KMS-11 (cell line): ENCODE measurements at regions not wholly inside any gene's neighbourhood (a gene's known extent, or its start where the extent isn't known, plus 50 kb on each side); places are given as distances from the start of the nearest gene placed in this dataset.

Source experiments
- H2AFZ ChIP-seq: fragments of 200-600 bp; sonication (generic); 2 replicates; pipeline ENCODE4 v1.6.1; 2016; ENCODE audit warnings: antibody characterized with exemption, mixed run types, low read depth
- H3K27ac ChIP-seq: fragments of 200-600 bp; sonication (generic); 2 replicates; pipeline ENCODE4 v1.6.1; 2016; ENCODE audit warnings: mild to moderate bottlenecking, mixed run types
- H3K27me3 ChIP-seq: fragments of 200-600 bp; sonication (generic); 2 replicates; pipeline ENCODE4 v1.6.1; 2017; ENCODE audit warnings: mild to moderate bottlenecking, low read depth, mixed run types, moderate library complexity; ENCODE audit not compliant: insufficient read depth
- H3K36me3 ChIP-seq: fragments of 200-600 bp; sonication (generic); 2 replicates; pipeline ENCODE4 v1.6.1; 2017; ENCODE audit warnings: mild to moderate bottlenecking, mixed run types; ENCODE audit not compliant: insufficient read depth
- H3K4me1 ChIP-seq: fragments of 200-600 bp; sonication (generic); 2 replicates; pipeline ENCODE4 v1.6.1; 2016; ENCODE audit warnings: mild to moderate bottlenecking, low read depth, mixed run types; ENCODE audit not compliant: poor library complexity, severe bottlenecking
- H3K4me2 ChIP-seq: fragments of 200-600 bp; sonication (generic); 2 replicates; pipeline ENCODE4 v1.7.0; 2016; ENCODE audit warnings: mild to moderate bottlenecking, mixed run types
- H3K4me3 ChIP-seq: fragments of 200-600 bp; sonication (generic); IDR thresholded peaks from 2 replicates; pipeline ENCODE4 v1.6.1; 2017; ENCODE audit warnings: low read depth, low read length, mixed read lengths; ENCODE audit not compliant: insufficient read depth
- H3K79me2 ChIP-seq: fragments of 200-600 bp; sonication (generic); 2 replicates; pipeline ENCODE4 v1.6.1; 2016; ENCODE audit warnings: low read depth, mixed run types; ENCODE audit not compliant: insufficient read depth
- H3K9ac ChIP-seq: fragments of 200-600 bp; sonication (generic); 2 replicates; pipeline ENCODE4 v1.6.1; 2016; ENCODE audit warnings: mild to moderate bottlenecking, mixed run types
- H4K20me1 ChIP-seq: fragments of 200-600 bp; sonication (generic); 2 replicates; pipeline ENCODE4 v1.6.1; 2016; ENCODE audit warnings: mild to moderate bottlenecking, mixed run types; ENCODE audit not compliant: insufficient read depth
- TF ChIP-seq, protein P1 (sequence below): fragments of 200-600 bp; sonication (generic); conservative IDR thresholded peaks from 2 replicates; pipeline ENCODE4 v1.6.1; 2017; ENCODE audit warnings: low read depth, mild to moderate bottlenecking, antibody characterized with exemption, low read length, moderate library complexity, mixed read lengths

- Histone ChIP-seq H3K4me3 (no peak overlapping the region), H3K36me3 (no peaks in the 10 kb centered on the region), H3K4me2 (no peak overlapping the region), H3K79me2 (no peaks in the 10 kb centered on the region), H3K27me3 (no peaks in the 10 kb centered on the region), H3K9ac (no peak overlapping the region), H4K20me1 (no peaks in the 10 kb centered on the region), H3K27ac (no peak overlapping the region), H3K4me1 (no peaks in the 10 kb centered on the region), H2AFZ (no peak overlapping the region)
- TF ChIP-seq, protein P1, sequence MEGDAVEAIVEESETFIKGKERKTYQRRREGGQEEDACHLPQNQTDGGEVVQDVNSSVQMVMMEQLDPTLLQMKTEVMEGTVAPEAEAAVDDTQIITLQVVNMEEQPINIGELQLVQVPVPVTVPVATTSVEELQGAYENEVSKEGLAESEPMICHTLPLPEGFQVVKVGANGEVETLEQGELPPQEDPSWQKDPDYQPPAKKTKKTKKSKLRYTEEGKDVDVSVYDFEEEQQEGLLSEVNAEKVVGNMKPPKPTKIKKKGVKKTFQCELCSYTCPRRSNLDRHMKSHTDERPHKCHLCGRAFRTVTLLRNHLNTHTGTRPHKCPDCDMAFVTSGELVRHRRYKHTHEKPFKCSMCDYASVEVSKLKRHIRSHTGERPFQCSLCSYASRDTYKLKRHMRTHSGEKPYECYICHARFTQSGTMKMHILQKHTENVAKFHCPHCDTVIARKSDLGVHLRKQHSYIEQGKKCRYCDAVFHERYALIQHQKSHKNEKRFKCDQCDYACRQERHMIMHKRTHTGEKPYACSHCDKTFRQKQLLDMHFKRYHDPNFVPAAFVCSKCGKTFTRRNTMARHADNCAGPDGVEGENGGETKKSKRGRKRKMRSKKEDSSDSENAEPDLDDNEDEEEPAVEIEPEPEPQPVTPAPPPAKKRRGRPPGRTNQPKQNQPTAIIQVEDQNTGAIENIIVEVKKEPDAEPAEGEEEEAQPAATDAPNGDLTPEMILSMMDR, result no peak
Measured at GRCh38 chr20:51132279-51132678, 109.4 kb upstream of the KCNG1 start.

DNA sequence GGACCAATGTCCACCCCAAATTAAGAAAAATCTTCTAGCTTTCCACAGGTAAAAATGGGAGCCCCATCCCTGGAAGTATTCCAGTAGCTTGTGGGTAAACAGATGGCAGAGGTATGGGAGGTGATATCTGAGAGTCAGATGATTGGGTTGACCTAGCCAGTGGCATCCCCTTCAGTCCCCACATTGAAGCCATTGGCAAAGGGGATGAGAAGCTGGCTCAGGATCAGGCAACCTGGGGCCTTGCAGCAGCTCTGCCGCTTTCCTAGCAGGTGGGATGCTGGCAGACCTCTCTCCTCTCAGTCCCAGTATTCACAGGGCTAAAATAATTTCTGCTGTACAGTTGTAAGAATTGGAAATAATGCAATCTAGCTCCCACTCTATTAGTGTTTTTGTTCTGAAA lies 108.9 kb upstream of the KCNG1 start:
- H2AFZ ChIP-seq, result no peak overlapping the region
- no peaks in the 10 kb centered on the region for H3K4me1 ChIP-seq
- H3K79me2 ChIP-seq, result no peaks in the 10 kb centered on the region
- H3K27ac ChIP-seq, result no peak overlapping the region
- no peaks in the 10 kb centered on the region for H3K36me3 ChIP-seq
- no peak overlapping the region for H3K4me2 ChIP-seq
- no peaks in the 10 kb centered on the region for H3K27me3 ChIP-seq
- H4K20me1 ChIP-seq, result no peaks in the 10 kb centered on the region
- TF ChIP-seq, protein P1, result no peak
- H3K4me3 ChIP-seq, result no peak overlapping the region
- H3K9ac ChIP-seq, result no peak overlapping the region

GRCh38 chr20:51129147-51129776 lies 106.4 kb upstream of the KCNG1 start:
- no peak overlapping the region for H3K4me2 ChIP-seq
- TF ChIP-seq, protein P1, result no peak
- no peaks in the 10 kb centered on the region for H4K20me1 ChIP-seq
- no peaks in the 10 kb centered on the region for H3K79me2 ChIP-seq
- H3K36me3 ChIP-seq, result no peaks in the 10 kb centered on the region
- no peak overlapping the region for H3K4me3 ChIP-seq
- H3K9ac ChIP-seq, result no peak overlapping the region
- peaks cover under 1% of the 10 kb centered on the region for H3K4me1 ChIP-seq
- H3K27ac ChIP-seq, result no peak overlapping the region
- no peak overlapping the region for H2AFZ ChIP-seq
- H3K27me3 ChIP-seq, result no peaks in the 10 kb centered on the region

- Histone ChIP-seq H3K79me2 (no peaks in the 10 kb centered on the region), H3K4me2 (no peak overlapping the region), H3K36me3 (no peaks in the 10 kb centered on the region), H2AFZ (no peak overlapping the region), H3K9ac (no peak overlapping the region), H4K20me1 (no peaks in the 10 kb centered on the region), H3K27me3 (no peaks in the 10 kb centered on the region), H3K4me3 (no peak overlapping the region), H3K27ac (no peak overlapping the region), H3K4me1 (peaks cover 11% of the 10 kb centered on the region)
- TF ChIP-seq, protein P1, result no peak
Measured at GRCh38 chr20:51128198-51128597, 105.3 kb upstream of the KCNG1 start.
